LNCAP (cell line): ENCODE measurements at regions not wholly inside any gene's neighbourhood (a gene's known extent, or its start where the extent isn't known, plus 50 kb on each side); places are given as distances from the start of the nearest gene placed in this dataset.

Experiments
- TF ChIP-seq, protein P1 (sequence below): fragments of 450-650 bp; IDR thresholded peaks from 2 replicates; pipeline ENCODE4 v1.5.1; 2017; ENCODE audit warnings: mild to moderate bottlenecking

DNA sequence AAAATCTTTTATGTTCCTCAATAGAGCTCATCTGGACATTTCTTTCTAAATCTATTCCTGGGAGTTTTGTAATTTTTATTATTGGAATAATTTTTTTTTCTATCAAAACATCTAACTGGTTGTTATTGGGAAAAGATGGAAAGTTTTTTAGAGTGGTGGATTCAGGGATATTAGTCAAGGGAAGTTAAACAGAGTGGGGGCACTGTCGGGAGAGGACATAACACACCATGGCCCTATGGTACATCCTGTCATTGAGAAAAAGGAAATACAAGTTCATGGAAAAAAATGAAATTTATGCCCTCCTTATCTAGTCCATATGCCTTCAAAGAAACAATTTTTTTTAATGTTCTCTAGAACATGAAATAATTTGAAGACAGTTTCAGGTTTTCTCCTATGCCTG lies 96.3 kb upstream of the TSPAN5 start:
- TF ChIP-seq, protein P1, sequence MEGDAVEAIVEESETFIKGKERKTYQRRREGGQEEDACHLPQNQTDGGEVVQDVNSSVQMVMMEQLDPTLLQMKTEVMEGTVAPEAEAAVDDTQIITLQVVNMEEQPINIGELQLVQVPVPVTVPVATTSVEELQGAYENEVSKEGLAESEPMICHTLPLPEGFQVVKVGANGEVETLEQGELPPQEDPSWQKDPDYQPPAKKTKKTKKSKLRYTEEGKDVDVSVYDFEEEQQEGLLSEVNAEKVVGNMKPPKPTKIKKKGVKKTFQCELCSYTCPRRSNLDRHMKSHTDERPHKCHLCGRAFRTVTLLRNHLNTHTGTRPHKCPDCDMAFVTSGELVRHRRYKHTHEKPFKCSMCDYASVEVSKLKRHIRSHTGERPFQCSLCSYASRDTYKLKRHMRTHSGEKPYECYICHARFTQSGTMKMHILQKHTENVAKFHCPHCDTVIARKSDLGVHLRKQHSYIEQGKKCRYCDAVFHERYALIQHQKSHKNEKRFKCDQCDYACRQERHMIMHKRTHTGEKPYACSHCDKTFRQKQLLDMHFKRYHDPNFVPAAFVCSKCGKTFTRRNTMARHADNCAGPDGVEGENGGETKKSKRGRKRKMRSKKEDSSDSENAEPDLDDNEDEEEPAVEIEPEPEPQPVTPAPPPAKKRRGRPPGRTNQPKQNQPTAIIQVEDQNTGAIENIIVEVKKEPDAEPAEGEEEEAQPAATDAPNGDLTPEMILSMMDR: no peak

DNA sequence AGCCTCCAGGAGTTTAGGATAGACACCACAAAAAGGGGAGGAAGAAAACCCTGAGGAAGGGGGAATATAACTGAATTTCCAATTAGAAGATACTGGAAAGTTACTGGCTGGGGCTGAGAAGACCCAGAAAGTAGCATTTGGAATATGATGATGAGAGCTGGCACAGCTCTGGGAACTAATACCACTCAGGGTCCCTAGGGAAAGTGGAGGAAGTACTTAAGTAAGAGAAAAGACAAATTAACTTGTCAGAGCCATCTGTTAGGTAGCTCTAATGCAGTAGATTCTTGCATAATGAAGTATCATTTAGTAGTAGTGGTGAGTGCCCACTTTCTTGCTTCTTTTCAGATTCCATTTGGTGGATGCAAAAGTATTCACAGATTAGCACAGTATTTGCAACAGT lies 90.8 kb upstream of the TSPAN5 start:
- TF ChIP-seq, protein P1: no peak

DNA sequence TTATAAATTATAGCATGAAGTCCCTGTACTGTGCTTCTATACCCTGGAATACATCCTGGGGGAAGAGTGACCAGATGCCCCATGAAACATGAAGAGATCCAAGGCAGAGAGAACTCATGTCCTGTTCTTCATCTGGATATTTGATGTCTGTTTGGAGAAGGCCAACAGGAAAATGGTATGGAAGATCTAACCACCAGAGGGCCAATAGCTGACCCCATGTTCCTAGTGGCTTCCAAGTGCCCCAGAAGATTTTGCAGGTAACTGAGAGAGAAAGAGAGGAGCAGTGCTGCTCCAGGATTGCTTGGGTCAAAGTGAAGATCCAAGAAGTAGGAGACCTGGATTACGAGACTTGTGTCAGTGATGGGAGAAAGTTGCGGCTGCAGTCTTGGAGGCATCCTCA lies 90.2 kb upstream of the TSPAN5 start:
- TF ChIP-seq, protein P1: no peak

DNA sequence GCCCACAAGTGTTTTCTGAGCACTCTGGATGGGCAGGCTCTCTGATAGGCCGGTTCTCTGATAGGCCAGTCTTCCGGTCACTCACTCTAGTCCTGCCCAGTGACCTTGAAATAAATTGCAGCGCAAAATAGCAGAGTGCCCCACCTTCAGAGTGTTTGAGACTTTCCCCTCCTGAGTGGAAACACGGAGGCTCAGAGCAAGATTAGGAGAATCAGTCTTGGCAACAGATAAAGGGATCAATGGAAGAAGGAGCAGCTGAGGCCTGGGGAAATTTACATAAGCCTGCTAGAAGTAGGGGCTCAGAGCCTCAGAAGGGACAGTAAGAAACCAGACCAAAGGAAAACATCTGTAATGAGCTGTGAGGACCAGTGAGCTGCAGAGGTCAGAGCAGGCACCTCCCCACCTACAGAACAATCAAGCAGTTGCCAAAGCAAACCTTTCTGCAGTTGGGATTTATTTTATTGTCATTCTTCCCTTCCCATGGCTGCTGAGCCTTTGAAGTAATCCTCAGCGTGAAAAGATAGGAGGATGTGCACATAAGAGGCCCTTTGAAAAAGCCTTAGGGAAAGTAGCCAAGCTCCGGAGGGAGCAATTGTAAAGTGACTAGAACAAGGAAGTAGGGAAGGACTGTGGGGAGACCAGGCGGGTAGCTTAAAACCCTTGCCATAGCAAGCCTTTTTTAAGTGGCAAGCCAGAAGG lies 89.1 kb upstream of the TSPAN5 start:
- TF ChIP-seq, protein P1: no peak

DNA sequence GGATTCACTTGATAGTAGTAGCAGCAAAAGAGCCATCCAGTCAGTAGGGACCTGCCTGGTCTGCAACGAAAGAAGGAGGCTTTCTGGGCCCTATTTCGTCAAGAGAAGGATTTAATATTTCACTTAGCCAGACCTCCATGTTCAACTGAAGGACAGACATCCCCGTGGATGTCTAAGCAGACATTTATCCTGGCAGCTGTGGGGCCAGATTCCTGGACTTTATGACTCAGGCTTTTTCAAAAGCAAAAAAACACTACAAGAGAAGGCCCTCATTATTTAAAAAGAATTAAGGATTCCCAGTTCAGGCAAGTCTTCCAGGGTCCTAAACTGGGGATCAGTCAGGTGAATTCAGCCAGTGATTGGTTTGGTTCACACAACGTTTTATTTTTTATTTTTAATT lies 88.5 kb upstream of the TSPAN5 start:
- TF ChIP-seq, protein P1: no peak

DNA sequence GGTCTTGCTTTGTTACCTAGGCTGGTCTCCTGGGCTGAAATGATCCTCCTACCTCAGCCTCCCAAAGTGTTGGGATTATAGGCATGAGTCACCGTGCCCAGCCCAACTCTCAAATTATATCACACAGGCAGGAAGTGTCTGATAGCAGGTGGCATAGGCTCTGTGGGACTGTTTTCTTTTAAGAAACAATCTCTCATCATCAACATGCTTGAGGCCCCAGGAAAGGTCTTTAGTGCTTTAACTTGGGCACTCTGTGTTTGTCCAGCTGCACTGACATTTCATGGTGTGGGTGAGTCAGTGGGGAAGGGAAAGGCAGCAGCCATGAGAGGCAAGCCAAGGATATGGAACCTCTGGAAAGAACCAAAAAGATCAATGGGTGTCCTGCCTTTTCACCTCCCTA lies 88.1 kb upstream of the TSPAN5 start:
- TF ChIP-seq, protein P1: no peak

DNA sequence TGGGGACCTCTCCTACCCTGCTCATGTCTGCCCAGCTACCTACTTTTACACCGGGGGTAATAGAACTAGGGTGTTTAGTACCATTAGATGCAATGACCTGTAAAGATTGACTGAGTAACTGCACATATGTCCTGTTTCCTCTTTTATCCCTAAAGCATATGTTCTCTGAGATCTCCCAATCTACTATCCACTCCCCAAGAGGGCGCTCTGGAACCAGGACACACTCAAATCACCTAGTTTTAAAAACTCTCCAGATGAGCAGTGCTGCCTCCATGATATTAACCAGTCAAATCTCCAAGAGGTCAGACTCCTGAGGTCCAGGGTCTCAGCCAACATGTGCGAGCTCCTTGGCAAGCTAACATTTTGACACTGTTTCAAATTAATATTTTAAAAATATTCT lies 87.0 kb upstream of the TSPAN5 start:
- TF ChIP-seq, protein P1: peak; percentile 54
